ENCODE measurements at regions not wholly inside any gene's neighbourhood (a gene's known extent, or its start where the extent isn't known, plus 50 kb on each side); places are given as distances from the start of the nearest gene placed in this dataset.

DNA sequence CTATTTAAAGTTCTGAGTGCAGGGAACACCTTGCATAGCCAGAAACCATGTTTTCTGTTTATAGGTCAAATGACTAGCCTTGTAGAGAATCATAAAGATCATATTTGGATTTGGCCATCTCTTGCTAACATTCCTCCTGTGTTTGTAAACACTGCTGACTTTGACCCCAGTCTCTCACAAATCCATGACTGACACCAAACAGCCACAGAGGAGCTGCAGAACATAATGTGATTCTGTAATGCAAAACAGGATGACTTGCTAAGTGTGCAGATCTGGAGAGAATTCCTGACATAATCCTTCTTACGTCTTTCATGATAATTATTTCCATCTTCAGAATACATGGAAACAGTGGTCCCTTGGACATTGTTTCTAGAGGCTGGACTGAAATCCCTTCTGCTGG, 211.8 kb downstream of the BMP4 start:
- TF ChIP-seq, protein P1, sequence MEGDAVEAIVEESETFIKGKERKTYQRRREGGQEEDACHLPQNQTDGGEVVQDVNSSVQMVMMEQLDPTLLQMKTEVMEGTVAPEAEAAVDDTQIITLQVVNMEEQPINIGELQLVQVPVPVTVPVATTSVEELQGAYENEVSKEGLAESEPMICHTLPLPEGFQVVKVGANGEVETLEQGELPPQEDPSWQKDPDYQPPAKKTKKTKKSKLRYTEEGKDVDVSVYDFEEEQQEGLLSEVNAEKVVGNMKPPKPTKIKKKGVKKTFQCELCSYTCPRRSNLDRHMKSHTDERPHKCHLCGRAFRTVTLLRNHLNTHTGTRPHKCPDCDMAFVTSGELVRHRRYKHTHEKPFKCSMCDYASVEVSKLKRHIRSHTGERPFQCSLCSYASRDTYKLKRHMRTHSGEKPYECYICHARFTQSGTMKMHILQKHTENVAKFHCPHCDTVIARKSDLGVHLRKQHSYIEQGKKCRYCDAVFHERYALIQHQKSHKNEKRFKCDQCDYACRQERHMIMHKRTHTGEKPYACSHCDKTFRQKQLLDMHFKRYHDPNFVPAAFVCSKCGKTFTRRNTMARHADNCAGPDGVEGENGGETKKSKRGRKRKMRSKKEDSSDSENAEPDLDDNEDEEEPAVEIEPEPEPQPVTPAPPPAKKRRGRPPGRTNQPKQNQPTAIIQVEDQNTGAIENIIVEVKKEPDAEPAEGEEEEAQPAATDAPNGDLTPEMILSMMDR (conservative IDR thresholded peaks at IDR 0.05) = no peak
- H3K36me3 Mint-ChIP-seq = no peaks in the 10 kb centered on the region
- no peak for DNase-seq (ENCODE audit: extremely low spot score, unreplicated experiment)
- H3K4me3 Mint-ChIP-seq = no peak overlapping the region
- peaks cover 4% of the 10 kb centered on the region for H3K4me1 Mint-ChIP-seq (ENCODE audit: unreplicated experiment)
- peaks cover 10% of the 10 kb centered on the region for H3K27me3 Mint-ChIP-seq
- H3K9me3 Mint-ChIP-seq = no peaks in the 10 kb centered on the region
- no peak overlapping the region for H3K27ac Mint-ChIP-seq

DNA sequence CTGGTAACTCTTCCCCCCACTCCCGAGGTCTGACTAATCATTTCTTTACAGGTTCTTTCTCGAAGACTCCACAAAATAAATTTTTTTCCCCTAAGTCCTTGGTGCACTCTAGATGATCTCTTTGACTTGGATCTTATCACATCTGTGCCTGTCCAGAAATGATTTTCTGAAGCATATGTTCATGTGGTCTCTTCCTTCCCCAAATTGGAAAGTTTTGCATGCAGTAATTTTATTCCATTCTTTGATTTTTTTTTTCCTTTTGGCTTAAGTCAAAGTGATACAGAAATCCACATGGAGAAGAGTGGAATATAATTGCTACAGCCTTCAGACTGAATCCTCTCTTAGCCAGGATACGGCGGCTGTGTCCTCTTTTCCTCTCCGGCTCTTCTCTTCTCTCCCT, 213.3 kb downstream of the BMP4 start:
- Mint-ChIP-seq H3K36me3 (no peaks in the 10 kb centered on the region), H3K27ac (no peak overlapping the region), H3K4me3 (no peak overlapping the region), H3K4me1 (ENCODE audit: unreplicated experiment) (peaks cover 4% of the 10 kb centered on the region), H3K9me3 (no peaks in the 10 kb centered on the region), H3K27me3 (peaks cover 10% of the 10 kb centered on the region)
- TF ChIP-seq, protein P1 (conservative IDR thresholded peaks at IDR 0.05) = no peak
- DNase-seq (ENCODE audit: extremely low spot score, unreplicated experiment) = no peak

DNA sequence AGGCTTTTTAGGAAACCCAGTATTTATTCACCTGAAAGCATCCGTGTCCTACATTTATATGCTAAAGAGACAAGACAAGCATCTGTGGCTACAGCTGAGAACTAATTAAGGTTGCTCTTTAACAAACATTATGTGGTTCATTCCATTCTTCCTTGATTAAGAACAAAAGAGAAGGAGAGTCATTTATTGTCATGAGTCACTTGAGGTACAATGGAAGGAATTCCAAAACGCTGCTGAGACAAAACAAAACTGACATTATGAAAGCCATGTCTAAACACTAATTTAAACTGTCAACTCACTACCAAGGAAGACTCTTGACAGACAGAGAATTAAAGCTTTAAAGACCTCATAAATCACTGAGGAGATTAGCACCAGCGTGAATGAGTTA, 214.4 kb downstream of the BMP4 start:
- no peaks in the 10 kb centered on the region for H3K9me3 Mint-ChIP-seq

DNA sequence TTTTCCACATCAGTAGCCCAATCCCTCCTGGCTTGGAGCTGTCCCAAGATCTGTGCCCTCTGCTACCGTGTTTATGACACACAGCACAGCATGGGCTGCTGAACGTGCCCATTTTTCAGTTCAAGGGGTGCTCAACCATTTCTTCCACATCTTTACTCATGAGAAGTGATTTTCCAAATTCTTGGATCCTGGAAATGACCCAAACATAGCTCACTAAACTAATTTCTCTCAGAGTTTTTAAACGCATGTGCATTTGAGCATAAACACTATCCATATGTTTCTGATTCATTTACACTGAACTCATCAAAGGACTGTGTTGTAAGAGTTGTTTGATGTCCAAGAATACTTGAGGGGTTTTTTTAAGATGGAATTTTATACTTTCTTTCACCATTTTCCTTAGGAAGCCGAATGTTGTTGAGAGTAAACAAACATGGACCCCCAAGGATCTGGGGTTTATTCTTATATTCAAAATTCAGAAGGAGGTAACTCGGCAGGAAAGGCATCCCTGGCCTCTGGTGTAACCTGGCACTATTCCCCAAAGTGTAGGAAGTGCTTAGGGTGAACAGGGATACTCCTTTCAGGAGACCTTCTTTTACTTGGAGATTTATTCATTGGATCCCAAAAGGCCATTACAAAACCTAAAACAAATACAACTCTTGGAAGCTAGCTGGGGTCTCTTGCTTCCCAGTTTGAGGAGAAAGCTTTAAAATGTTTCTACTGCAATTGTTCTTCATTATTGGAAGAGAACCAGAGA, 215.0 kb downstream of the BMP4 start:
- TF ChIP-seq, protein P1 (conservative IDR thresholded peaks at IDR 0.05) = no peak

More for the DNA sequence above, 214.4 kb downstream of the BMP4 start:
- Mint-ChIP-seq H3K27ac (no peak overlapping the region), H3K36me3 (no peaks in the 10 kb centered on the region), H3K4me3 (no peak overlapping the region), H3K27me3 (peaks cover 10% of the 10 kb centered on the region), H3K4me1 (ENCODE audit: unreplicated experiment) (peaks cover 4% of the 10 kb centered on the region)
- TF ChIP-seq, protein P1 (conservative IDR thresholded peaks at IDR 0.05) = no peak
- DNase-seq (ENCODE audit: extremely low spot score, unreplicated experiment) = no peak

DNA sequence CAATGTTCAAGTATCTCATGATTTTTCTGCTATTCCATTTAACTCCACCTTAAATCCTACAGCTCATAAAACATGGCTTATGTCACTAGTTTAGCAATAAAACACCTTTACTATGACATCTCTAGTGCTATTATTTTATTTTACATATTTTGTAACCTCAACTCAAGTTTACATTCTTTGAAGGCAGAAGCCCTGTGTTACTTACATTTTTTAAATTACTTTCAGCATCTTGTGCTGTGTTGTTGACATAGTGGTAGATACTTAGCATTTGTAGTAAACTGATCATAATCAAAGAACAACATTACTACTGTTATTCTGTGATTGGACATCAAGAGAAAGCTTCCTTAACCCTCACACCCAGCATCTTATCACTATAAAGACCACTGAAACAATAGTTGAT, 216.1 kb downstream of the BMP4 start:
- DNase-seq (ENCODE audit: extremely low spot score, unreplicated experiment) = no peak
- no peaks in the 10 kb centered on the region for H3K36me3 Mint-ChIP-seq
- no peak overlapping the region for H3K27ac Mint-ChIP-seq
- peaks cover 10% of the 10 kb centered on the region for H3K27me3 Mint-ChIP-seq
- H3K4me1 Mint-ChIP-seq (ENCODE audit: unreplicated experiment) = peaks cover 4% of the 10 kb centered on the region
- TF ChIP-seq, protein P1 (conservative IDR thresholded peaks at IDR 0.05) = no peak
- no peak overlapping the region for H3K4me3 Mint-ChIP-seq
- H3K9me3 Mint-ChIP-seq = no peaks in the 10 kb centered on the region

More for the DNA sequence above, 215.0 kb downstream of the BMP4 start:
- no peaks in the 10 kb centered on the region for H3K9me3 Mint-ChIP-seq
- H3K36me3 Mint-ChIP-seq = no peaks in the 10 kb centered on the region
- H3K27ac Mint-ChIP-seq = no peak overlapping the region
- DNase-seq (ENCODE audit: extremely low spot score, unreplicated experiment) = no peak
- peaks cover 10% of the 10 kb centered on the region for H3K27me3 Mint-ChIP-seq
- H3K4me3 Mint-ChIP-seq = no peak overlapping the region
- H3K4me1 Mint-ChIP-seq (ENCODE audit: unreplicated experiment) = peaks cover 4% of the 10 kb centered on the region
